SK-N-SH (cell line): ENCODE measurements at regions not wholly inside any gene's neighbourhood (a gene's known extent, or its start where the extent isn't known, plus 50 kb on each side); places are given as distances from the start of the nearest gene placed in this dataset.

Experiments used
- CHD2 ChIP-seq: fragments of 150-350 bp; IDR thresholded peaks from 2 replicates; pipeline ENCODE4 v1.6.1; 2018; ENCODE audit warnings: low read length; ENCODE audit not compliant: partially characterized antibody
- EZH2phosphoT487 ChIP-seq: fragments of 200-600 bp; sonication (generic); IDR thresholded peaks from 2 replicates; pipeline ENCODE4 v1.6.1; 2017; ENCODE audit warnings: low read depth, mixed run types, mild to moderate bottlenecking, antibody characterized with exemption, moderate library complexity, borderline replicate concordance
- FOXJ3 ChIP-seq: sonication (generic); formaldehyde crosslinking; IDR thresholded peaks from 2 replicates; pipeline ENCODE4 v1.5.1; 2020; ENCODE audit warnings: mild to moderate bottlenecking, missing genetic modification reagents
- FOXM1 ChIP-seq: IDR thresholded peaks from 2 replicates; pipeline ENCODE4 v1.4.0; 2012; ENCODE audit warnings: low read depth, mild to moderate bottlenecking
- GABPA ChIP-seq: IDR thresholded peaks from 2 replicates; pipeline ENCODE4 v1.4.0; 2012; ENCODE audit warnings: low read depth, mild to moderate bottlenecking
- POLR2AphosphoS5 ChIP-seq: IDR thresholded peaks from 2 replicates; pipeline ENCODE4 v1.6.1; 2012; ENCODE audit warnings: low read depth, low read length
- RAD21 ChIP-seq: IDR thresholded peaks from 2 replicates; pipeline ENCODE4 v1.6.1; 2012; ENCODE audit warnings: mild to moderate bottlenecking, low read length
- SIN3A ChIP-seq: IDR thresholded peaks from 2 replicates; pipeline ENCODE4 v1.6.1; 2012; ENCODE audit warnings: low read depth, mild to moderate bottlenecking, low read length, moderate library complexity, borderline replicate concordance
- SMC3 ChIP-seq: IDR thresholded peaks from 2 replicates; pipeline ENCODE4 v1.6.1; 2012; ENCODE audit warnings: low read depth, low read length, improper control_type of control experiment
- TAF1 ChIP-seq: IDR thresholded peaks from 2 replicates; pipeline ENCODE4 v1.6.1; 2012; ENCODE audit warnings: low read depth, mild to moderate bottlenecking, low read length, moderate library complexity, borderline replicate concordance
- TF ChIP-seq, protein P1 (sequence below): fragments of 200-600 bp; sonication (generic); IDR thresholded peaks from 2 replicates; pipeline ENCODE4 v1.6.1; 2017; ENCODE audit warnings: antibody characterized with exemption, mild to moderate bottlenecking, moderate library complexity
- TF ChIP-seq, protein P2 (sequence below): IDR thresholded peaks from 2 replicates; pipeline ENCODE4 v1.4.0; 2012; ENCODE audit warnings: low read depth, borderline replicate concordance
- TF ChIP-seq, protein P3 (sequence below): fragments of 150-350 bp; IDR thresholded peaks from 2 replicates; pipeline ENCODE4 v1.6.1; 2017; ENCODE audit warnings: antibody characterized with exemption, low read length, low read depth, borderline replicate concordance

DNA sequence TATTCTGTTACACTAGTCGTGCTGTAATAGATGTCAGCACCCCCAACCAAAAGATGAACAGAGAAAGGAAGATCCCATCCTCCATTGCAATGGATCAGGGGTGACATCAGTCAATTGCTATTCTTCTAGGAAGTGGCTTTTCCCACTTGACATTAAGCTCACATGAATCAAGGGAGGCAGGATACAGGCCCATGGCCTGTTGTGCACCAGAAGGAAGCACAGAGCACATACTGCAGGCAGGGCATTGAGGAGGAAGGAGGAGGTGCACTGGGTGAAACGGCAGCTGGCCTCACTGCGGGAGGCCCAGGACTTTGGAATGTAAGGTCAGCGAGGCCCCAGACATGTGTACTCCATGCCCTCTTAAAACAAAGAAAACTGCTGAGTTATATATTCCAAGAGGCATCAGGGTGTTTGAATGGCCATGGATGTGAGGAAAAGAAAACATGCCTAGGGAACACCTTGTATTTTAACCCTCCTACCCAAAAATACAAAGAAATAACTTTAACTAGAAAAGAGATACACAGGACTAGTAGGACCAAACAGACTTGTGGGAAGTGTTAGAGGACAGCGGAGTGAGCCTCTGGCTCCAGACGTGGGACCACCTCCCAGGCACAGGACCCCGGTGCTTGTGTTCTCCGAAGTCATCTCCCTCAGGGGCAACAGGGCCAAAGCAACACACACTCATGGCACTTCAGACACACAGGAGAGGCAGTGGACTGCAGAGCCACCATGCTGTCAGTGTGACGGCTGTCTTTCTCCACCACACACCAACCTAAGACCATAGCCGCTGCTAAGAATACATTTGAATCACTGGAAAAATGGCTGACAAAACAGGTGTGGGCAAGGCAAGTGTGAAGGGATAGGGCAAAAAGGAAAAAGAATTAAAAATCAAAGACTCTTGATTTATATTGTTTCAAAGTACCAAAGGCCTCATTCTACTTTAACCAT is 51.4 kb upstream of the RIOK3 start:
- TF ChIP-seq, protein P1, sequence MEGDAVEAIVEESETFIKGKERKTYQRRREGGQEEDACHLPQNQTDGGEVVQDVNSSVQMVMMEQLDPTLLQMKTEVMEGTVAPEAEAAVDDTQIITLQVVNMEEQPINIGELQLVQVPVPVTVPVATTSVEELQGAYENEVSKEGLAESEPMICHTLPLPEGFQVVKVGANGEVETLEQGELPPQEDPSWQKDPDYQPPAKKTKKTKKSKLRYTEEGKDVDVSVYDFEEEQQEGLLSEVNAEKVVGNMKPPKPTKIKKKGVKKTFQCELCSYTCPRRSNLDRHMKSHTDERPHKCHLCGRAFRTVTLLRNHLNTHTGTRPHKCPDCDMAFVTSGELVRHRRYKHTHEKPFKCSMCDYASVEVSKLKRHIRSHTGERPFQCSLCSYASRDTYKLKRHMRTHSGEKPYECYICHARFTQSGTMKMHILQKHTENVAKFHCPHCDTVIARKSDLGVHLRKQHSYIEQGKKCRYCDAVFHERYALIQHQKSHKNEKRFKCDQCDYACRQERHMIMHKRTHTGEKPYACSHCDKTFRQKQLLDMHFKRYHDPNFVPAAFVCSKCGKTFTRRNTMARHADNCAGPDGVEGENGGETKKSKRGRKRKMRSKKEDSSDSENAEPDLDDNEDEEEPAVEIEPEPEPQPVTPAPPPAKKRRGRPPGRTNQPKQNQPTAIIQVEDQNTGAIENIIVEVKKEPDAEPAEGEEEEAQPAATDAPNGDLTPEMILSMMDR = no peak
- TF ChIP-seq, protein P2, sequence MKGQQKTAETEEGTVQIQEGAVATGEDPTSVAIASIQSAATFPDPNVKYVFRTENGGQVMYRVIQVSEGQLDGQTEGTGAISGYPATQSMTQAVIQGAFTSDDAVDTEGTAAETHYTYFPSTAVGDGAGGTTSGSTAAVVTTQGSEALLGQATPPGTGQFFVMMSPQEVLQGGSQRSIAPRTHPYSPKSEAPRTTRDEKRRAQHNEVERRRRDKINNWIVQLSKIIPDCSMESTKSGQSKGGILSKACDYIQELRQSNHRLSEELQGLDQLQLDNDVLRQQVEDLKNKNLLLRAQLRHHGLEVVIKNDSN = no peak
- no peak for TF ChIP-seq TAF1
- TF ChIP-seq SMC3 = no peak
- TF ChIP-seq, protein P3, sequence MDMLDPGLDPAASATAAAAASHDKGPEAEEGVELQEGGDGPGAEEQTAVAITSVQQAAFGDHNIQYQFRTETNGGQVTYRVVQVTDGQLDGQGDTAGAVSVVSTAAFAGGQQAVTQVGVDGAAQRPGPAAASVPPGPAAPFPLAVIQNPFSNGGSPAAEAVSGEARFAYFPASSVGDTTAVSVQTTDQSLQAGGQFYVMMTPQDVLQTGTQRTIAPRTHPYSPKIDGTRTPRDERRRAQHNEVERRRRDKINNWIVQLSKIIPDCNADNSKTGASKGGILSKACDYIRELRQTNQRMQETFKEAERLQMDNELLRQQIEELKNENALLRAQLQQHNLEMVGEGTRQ = no peak
- TF ChIP-seq EZH2phosphoT487 = no peak
- no peak for TF ChIP-seq RAD21
- no peak for TF ChIP-seq FOXJ3 (CRISPR knock-in tag)
- no peak for TF ChIP-seq CHD2
- no peak for TF ChIP-seq FOXM1
- TF ChIP-seq POLR2AphosphoS5 = no peak
- TF ChIP-seq GABPA = no peak
- TF ChIP-seq SIN3A = no peak
